ENCODE measurements at regions not wholly inside any gene's neighbourhood (a gene's known extent, or its start where the extent isn't known, plus 50 kb on each side); places are given as distances from the start of the nearest gene placed in this dataset.

DNA sequence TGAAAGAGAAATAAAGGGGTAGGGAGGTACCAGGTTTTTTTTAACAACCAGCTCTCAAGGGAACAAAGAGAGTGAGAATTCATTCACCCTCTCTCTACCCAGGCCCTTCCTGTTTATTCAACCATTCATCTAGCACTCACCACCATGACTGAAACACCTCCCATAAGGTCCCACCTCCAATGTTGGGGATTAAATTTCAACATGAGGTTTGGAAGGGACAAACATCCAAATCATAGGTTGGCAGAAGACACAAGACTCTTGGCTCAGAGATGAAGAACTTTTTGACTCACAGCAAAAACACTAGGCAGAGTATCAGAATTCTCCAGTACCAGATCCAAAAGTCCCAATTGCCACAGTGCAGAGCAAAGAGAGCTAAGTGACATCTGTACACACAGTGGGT, 186.3 kb downstream of the EDN1 start:
- TF ChIP-seq POLR2A (IDR thresholded peaks at IDR 0.05; ENCODE audit: control extremely low read depth in 1 of 2, low read depth in 2 of 2, low read length in 2 of 2) (no peak), CHD2 (IDR thresholded peaks at IDR 0.05; ENCODE audit: low read length) (no peak), SIN3A (conservative IDR thresholded peaks at IDR 0.05 in 1 of 2, IDR thresholded peaks at IDR 0.05 in 1 of 2; ENCODE audit: low read depth in 1 of 2, low read length in 2 of 2) (no peak), NRF1 (IDR thresholded peaks at IDR 0.05; ENCODE audit: low read depth, low read length) (no peak), CHD1 (IDR thresholded peaks at IDR 0.05; ENCODE audit: low read depth, low read length) (no peak), CEBPB (IDR thresholded peaks at IDR 0.05; ENCODE audit: low read depth, low read length) (no peak), TAF1 (IDR thresholded peaks at IDR 0.05; ENCODE audit: low read depth, low read length) (no peak)
- TF ChIP-seq, protein P1, sequence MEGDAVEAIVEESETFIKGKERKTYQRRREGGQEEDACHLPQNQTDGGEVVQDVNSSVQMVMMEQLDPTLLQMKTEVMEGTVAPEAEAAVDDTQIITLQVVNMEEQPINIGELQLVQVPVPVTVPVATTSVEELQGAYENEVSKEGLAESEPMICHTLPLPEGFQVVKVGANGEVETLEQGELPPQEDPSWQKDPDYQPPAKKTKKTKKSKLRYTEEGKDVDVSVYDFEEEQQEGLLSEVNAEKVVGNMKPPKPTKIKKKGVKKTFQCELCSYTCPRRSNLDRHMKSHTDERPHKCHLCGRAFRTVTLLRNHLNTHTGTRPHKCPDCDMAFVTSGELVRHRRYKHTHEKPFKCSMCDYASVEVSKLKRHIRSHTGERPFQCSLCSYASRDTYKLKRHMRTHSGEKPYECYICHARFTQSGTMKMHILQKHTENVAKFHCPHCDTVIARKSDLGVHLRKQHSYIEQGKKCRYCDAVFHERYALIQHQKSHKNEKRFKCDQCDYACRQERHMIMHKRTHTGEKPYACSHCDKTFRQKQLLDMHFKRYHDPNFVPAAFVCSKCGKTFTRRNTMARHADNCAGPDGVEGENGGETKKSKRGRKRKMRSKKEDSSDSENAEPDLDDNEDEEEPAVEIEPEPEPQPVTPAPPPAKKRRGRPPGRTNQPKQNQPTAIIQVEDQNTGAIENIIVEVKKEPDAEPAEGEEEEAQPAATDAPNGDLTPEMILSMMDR (IDR thresholded peaks at IDR 0.05; ENCODE audit: control extremely low read depth in 1 of 3, insufficient read depth in 1 of 3, low read depth in 1 of 3, low read length in 3 of 3), result no peak

Measured in H1 (cell line).